AG04449 (cell line): ENCODE measurements at regions not wholly inside any gene's neighbourhood (a gene's known extent, or its start where the extent isn't known, plus 50 kb on each side); places are given as distances from the start of the nearest gene placed in this dataset.

Source experiments
- CTCF ChIA-PET: fragments of 350-600 bp; formaldehyde crosslinking; extraction: SDS; loops from one replicate; lab custom pipeline; 2021; ENCODE audit warnings: antibody characterized with exemption; lab: Yijun Ruan, JAX
- POLR2A ChIA-PET: fragments of 400-600, 350-600 bp; formaldehyde crosslinking; extraction: SDS; loops from one replicate; lab custom pipeline; 2020; ENCODE audit warnings: antibody characterized with exemption, inconsistent platforms; lab: Yijun Ruan, JAX
- DNase-seq: peaks from one replicate; pipeline ENCODE4 v3.0.0-alpha.2; 2010; ENCODE audit warnings: low read depth, low spot score
- H3K4me3 ChIP-seq: 2 replicates; pipeline ENCODE4 v1.5.1; 2011; ENCODE audit warnings: low read depth, mild to moderate bottlenecking, control low read depth, low read length
- TF ChIP-seq, protein P1 (sequence below): IDR thresholded peaks from one replicate; pipeline ENCODE4 v1.5.1; 2011; ENCODE audit warnings: mild to moderate bottlenecking, moderate library complexity, low read length, control low read depth, inconsistent platforms; ENCODE audit not compliant: insufficient read depth; ENCODE audit errors: missing control alignments

- DNase-seq: no peak
- TF ChIP-seq, protein P1, sequence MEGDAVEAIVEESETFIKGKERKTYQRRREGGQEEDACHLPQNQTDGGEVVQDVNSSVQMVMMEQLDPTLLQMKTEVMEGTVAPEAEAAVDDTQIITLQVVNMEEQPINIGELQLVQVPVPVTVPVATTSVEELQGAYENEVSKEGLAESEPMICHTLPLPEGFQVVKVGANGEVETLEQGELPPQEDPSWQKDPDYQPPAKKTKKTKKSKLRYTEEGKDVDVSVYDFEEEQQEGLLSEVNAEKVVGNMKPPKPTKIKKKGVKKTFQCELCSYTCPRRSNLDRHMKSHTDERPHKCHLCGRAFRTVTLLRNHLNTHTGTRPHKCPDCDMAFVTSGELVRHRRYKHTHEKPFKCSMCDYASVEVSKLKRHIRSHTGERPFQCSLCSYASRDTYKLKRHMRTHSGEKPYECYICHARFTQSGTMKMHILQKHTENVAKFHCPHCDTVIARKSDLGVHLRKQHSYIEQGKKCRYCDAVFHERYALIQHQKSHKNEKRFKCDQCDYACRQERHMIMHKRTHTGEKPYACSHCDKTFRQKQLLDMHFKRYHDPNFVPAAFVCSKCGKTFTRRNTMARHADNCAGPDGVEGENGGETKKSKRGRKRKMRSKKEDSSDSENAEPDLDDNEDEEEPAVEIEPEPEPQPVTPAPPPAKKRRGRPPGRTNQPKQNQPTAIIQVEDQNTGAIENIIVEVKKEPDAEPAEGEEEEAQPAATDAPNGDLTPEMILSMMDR: no peak
- ChIA-PET POLR2A (no interaction called here), CTCF (interaction anchor here (1.0 kb wide), 1 partner anchor 9 kb away, joined by 3 read pairs; no protein-coding TSS in a partner anchor)
- H3K4me3 ChIP-seq: no peak overlapping the region
Measured at GRCh38 chr14:37977481-37977880, 230.2 kb upstream of the SSTR1 start.

DNA sequence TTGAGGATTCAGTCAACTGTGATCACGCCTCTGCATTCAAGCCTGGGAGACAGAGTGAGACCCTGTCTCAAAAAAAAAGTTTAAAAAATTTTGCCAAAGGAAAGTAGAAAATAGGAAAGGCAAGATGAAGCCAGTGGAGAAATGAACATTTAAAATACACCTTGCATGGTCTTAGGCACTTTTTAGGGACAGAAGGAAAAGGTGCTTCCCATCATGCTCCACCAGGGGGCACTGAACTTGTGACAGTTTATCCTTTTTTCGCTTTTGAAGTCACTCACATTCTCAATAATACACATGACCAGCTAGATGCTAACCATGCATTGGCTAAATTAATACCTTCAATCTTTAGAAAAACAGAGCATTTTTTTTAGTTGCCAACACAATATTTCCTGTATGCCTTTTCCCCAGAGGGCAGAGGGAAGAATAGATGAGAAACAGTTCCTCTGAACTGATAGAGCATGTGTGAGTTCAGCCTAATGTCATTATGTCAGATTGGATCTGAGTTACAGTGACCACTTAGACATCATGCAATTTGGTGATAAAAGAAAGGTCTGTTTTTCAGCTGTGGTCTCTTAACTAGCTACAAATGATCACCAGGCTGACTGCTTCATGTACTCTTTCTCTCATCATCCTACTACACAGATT, 221.8 kb upstream of the SSTR1 start:
- no peak for DNase-seq
- ChIA-PET POLR2A (no interaction called here), CTCF (interaction anchor here (0.8 to 3.1 kb wide), 24 partner anchors 9 to 882 kb away, joined by 3 to 22 read pairs (median 4); no protein-coding TSS in a partner anchor)
- TF ChIP-seq, protein P1: peak; percentile 72
- no peak overlapping the region for H3K4me3 ChIP-seq

DNA sequence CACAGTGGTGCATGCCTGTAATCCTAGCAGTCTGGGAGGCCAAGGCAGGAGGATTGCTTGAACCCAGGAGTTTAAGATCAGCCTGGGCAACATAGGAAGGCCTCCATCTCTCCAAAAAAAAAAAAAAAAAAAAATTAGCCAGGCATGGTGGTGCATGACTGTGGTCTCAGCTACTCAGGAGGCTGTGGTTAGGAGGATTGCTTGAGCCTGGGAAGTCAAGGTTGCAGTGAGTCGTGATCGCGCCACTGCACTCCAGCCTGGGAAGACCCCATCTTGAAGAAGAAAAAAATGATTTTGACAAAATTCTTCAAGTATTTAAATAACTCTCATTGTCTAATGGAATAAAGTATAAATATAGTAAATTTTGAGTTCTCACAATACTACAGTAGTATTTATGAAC, 219.2 kb upstream of the SSTR1 start:
- DNase-seq: no peak
- H3K4me3 ChIP-seq: no peak overlapping the region
- POLR2A ChIA-PET: no interaction called here
- TF ChIP-seq, protein P1: no peak
- CTCF ChIA-PET: interaction anchor here (0.9 to 1.3 kb wide), 5 partner anchors 12 to 612 kb away, joined by 3 to 4 read pairs (median 3); no protein-coding TSS in a partner anchor

DNA sequence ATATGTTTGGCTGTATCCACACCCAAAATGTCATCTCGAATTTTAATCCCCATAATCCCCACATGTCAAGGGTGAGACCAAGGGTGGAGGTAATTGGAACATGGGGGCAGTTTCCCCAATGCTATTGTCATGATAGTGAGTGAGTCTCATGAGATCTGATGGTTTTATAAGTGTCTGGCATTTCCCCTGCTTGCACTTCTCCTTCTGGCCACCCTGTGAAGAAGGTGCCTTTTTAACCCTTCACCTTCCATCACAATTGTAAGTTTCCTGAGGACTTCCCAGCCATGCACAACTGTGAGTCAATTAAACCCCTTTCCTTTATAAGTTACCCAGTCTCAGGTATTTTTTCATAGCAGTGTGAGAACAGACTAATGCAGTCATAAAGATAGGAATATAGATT, 216.7 kb upstream of the SSTR1 start:
- POLR2A ChIA-PET: no interaction called here
- CTCF ChIA-PET: interaction anchor here (1.4 to 1.7 kb wide), 3 partner anchors 9 to 88 kb away, joined by 3 read pairs; no protein-coding TSS in a partner anchor
- H3K4me3 ChIP-seq: no peak overlapping the region
- no peak for DNase-seq
- TF ChIP-seq, protein P1: no peak

- no peak for DNase-seq
- ChIA-PET POLR2A (no interaction called here), CTCF (interaction anchor here (1.2 to 1.7 kb wide), 2 partner anchors 90 to 205 kb away, joined by 3 to 5 read pairs; no protein-coding TSS in a partner anchor)
- no peak overlapping the region for H3K4me3 ChIP-seq
- TF ChIP-seq, protein P1: no peak
Measured at GRCh38 chr14:37992499-37992898, 215.2 kb upstream of the SSTR1 start.

- POLR2A ChIA-PET: interaction anchor here (0.5 kb wide), 1 partner anchor 87 kb away, joined by 3 read pairs; no protein-coding TSS in a partner anchor
- no peak for DNase-seq
- TF ChIP-seq, protein P1: no peak
- no peak overlapping the region for H3K4me3 ChIP-seq
- CTCF ChIA-PET: no interaction called here
Measured at GRCh38 chr14:37994846-37995372, 212.8 kb upstream of the SSTR1 start.
